Small intestine (tissue), 7 donors: ENCODE measurements at regions not wholly inside any gene's neighbourhood (a gene's known extent, or its start where the extent isn't known, plus 50 kb on each side); places are given as distances from the start of the nearest gene placed in this dataset.

ENCODE experiments used
- DNase-seq, 2 donors: peaks; one replicate each; pipeline versions ENCODE4 v3.0.0 to v3.0.0-alpha.2; 2013
- FAIRE-seq: peaks from 2 replicates; lab custom pipeline; 2012; peaks lifted over from hg19 to GRCh38; lab: Jason Lieb, UNC
- H3K27ac ChIP-seq, 3 donors: one replicate each; pipeline ENCODE4 v1.5.1; 2013; ENCODE audit warnings: low read length in 2 of 3, mild to moderate bottlenecking in 2 of 3, control low read depth in 1 of 3, inconsistent platforms in 1 of 3, low read depth in 1 of 3, moderate library complexity in 1 of 3
- H3K27me3 ChIP-seq, 3 donors: one replicate each; pipeline ENCODE4 v1.6.1; 2013; ENCODE audit warnings: low read length in 3 of 3, inconsistent platforms in 1 of 3; ENCODE audit not compliant: control insufficient read depth in 3 of 3, insufficient read depth in 3 of 3
- H3K36me3 ChIP-seq, 3 donors: one replicate each; pipeline ENCODE4 v1.6.1; 2013; ENCODE audit warnings: low read length in 3 of 3, inconsistent platforms in 1 of 3, low read depth in 1 of 3, mild to moderate bottlenecking in 1 of 3, moderate library complexity in 1 of 3; ENCODE audit not compliant: control insufficient read depth in 3 of 3, insufficient read depth in 2 of 3
- H3K4me1 ChIP-seq, 3 donors: one replicate each; pipeline ENCODE4 v1.6.1; 2013; ENCODE audit warnings: low read length in 2 of 3, inconsistent platforms in 1 of 3, low read depth in 1 of 3, mild to moderate bottlenecking in 1 of 3, moderate library complexity in 1 of 3; ENCODE audit not compliant: control insufficient read depth in 3 of 3, insufficient read depth in 2 of 3
- H3K4me3 ChIP-seq, 3 donors: one replicate each; pipeline ENCODE4 v1.5.1; 2013; ENCODE audit warnings: low read length in 3 of 3, control low read depth in 1 of 3, inconsistent platforms in 1 of 3, low read depth in 1 of 3, mild to moderate bottlenecking in 1 of 3, moderate library complexity in 1 of 3
- H3K9me3 ChIP-seq, 2 donors: one replicate each; pipeline ENCODE4 v1.6.1; 2013; ENCODE audit warnings: low read depth in 1 of 2, low read length in 1 of 2; ENCODE audit not compliant: control insufficient read depth in 2 of 2, insufficient read depth in 1 of 2
- WGBS, 3 donors: extraction: QIAGEN DNeasy Blood & Tissue Kit; methylation state at CpG; one replicate each; pipeline ENCODE4 v1.1.7; 2013; 5-methylcytosine and 5-hydroxymethylcytosine counted together
- donor health status: healthy with polysubstance abuse.
- donor health status: control.
- donor health status: control.
- donor health status: Bipolar disorder and iron deficiency.
- donor health status: healthy.

DNA sequence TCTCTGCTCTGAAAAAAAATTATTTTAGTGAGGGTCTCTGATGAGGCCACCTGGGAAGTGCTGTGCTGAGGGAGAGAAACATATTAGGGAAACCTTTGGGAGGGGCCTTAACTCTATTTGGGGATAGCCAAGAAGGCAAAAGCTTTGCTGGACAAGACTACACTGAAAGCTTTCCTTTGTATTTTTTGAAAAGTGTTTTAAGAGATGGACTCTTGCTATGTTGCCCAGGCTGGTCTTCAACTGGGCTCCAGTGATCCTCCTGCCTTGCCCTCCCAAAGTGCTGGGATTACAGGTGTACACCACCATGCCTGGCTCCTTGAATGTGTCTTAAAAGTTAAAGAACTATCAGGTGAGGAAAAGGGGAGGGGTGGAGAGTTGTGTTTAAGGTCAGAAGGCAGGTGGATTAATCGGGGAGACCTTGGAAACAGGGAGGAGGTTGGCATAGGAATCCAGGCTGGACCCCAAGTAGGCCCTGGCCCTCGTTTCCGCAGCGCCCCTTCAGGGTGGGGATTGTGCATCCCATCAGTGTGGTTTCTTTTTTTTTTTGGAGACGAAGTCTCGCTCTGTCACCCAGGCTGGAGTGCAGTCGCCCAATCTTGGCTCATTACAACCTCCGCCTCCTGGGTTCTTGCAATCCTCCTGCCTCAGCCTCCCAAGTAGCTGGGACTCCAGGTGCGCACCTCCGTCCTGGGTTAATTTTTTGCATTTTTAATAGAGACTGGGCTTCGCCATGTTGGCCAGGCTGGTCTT lies 92.1 kb downstream of the MYCN start:
- Histone ChIP-seq H3K27ac (no peak overlapping the region), H3K27me3 (no peaks in the 10 kb centered on the region), H3K9me3 (no peaks in the 10 kb centered on the region), H3K4me3 (no peak overlapping the region), H3K4me1 (no peaks in the 10 kb centered on the region), H3K36me3 (no peaks in the 10 kb centered on the region)
- FAIRE-seq (no peak), DNase-seq (no peak)
- WGBS, 3 donors, result 95 to 96% (median 96%) methylated on average over 11 of the region's 11 CpGs

GRCh38 chr2:16031848-16032159 lies 91.5 kb downstream of the MYCN start:
- 47 to 70% (median 61%) methylated on average over 8 of the region's 8 CpGs for WGBS, 3 donors
- Histone ChIP-seq H3K9me3 (no peaks in the 10 kb centered on the region), H3K27me3 (no peaks in the 10 kb centered on the region), H3K4me1 (no peaks in the 10 kb centered on the region), H3K27ac (no peak overlapping the region), H3K4me3 (no peak overlapping the region), H3K36me3 (no peaks in the 10 kb centered on the region)
- FAIRE-seq (no peak), DNase-seq (peak in 1 of 2 donors; percentile 27)

- FAIRE-seq, result no peak
- H3K36me3 ChIP-seq, result no peaks in the 10 kb centered on the region
- WGBS, 3 donors, result 74 to 79% (median 74%) methylated on average over 11 of the region's 11 CpGs
- no peaks in the 10 kb centered on the region for H3K4me1 ChIP-seq
- DNase-seq, result no peak
- H3K4me3 ChIP-seq, result no peak overlapping the region
- H3K27me3 ChIP-seq, result no peaks in the 10 kb centered on the region
- no peak overlapping the region for H3K27ac ChIP-seq
- H3K9me3 ChIP-seq, result no peaks in the 10 kb centered on the region
These were observed 90.9 kb downstream of the MYCN start for GRCh38 chr2:16031058-16031847.

- Histone ChIP-seq H3K4me1 (no peaks in the 10 kb centered on the region), H3K36me3 (no peaks in the 10 kb centered on the region), H3K27me3 (no peaks in the 10 kb centered on the region), H3K9me3 (no peaks in the 10 kb centered on the region), H3K4me3 (no peak overlapping the region), H3K27ac (no peak overlapping the region)
- DNase-seq (no peak), FAIRE-seq (no peak)
- 92 to 93% (median 93%) methylated on average over 24 of the region's 24 CpGs for WGBS, 3 donors
These were observed 90.1 kb downstream of the MYCN start for GRCh38 chr2:16030206-16031057.

DNA sequence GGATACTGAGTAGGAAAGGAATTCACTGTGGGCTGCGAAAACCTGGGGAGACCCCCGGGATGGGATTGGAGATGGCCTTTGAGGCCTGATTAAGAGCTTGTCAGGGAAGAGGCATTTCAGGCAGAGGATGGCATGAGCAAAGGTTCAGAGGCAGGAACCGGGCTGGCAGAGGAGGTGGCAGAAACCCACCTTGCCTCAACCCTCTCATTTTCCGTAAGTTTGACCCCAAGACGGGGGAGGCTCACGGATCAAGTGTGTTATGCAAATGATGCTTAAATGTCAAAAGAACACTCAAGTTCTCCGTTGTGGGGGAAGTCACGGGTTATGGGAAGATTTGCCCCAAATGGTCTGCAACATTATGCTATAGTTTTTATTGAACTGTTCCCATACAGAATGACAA lies 88.3 kb downstream of the MYCN start:
- H3K9me3 ChIP-seq, result no peaks in the 10 kb centered on the region
- no peaks in the 10 kb centered on the region for H3K27me3 ChIP-seq
- H3K36me3 ChIP-seq, result no peaks in the 10 kb centered on the region
- H3K27ac ChIP-seq, result no peak overlapping the region
- 81 to 91% (median 87%) methylated on average over 8 of the region's 8 CpGs for WGBS, 3 donors
- DNase-seq, result no peak
- H3K4me3 ChIP-seq, result no peak overlapping the region
- H3K4me1 ChIP-seq, result no peaks in the 10 kb centered on the region
- FAIRE-seq, result no peak

- DNase-seq (peak in 1 of 2 donors; percentile 36), FAIRE-seq (no peak)
- no peaks in the 10 kb centered on the region for H3K9me3 ChIP-seq
- H3K36me3 ChIP-seq, result no peaks in the 10 kb centered on the region
- 36 to 58% (median 46%) methylated on average over 8 of the region's 8 CpGs for WGBS, 3 donors
- no peaks in the 10 kb centered on the region for H3K27me3 ChIP-seq
- H3K4me3 ChIP-seq, result no peak overlapping the region
- no peak overlapping the region for H3K27ac ChIP-seq
- no peaks in the 10 kb centered on the region for H3K4me1 ChIP-seq
These were observed 86.6 kb downstream of the MYCN start for GRCh38 chr2:16026816-16027501.

GRCh38 chr2:16025876-16026640 lies 85.7 kb downstream of the MYCN start:
- H3K36me3 ChIP-seq, result no peaks in the 10 kb centered on the region
- 80 to 89% (median 88%) methylated on average over 17 of the region's 17 CpGs for WGBS, 3 donors
- DNase-seq (no peak), FAIRE-seq (no peak)
- no peaks in the 10 kb centered on the region for H3K27me3 ChIP-seq
- H3K9me3 ChIP-seq, result no peaks in the 10 kb centered on the region
- peaks cover 0 to 3% (median 0%) of the 10 kb centered on the region in 3 donors for H3K4me1 ChIP-seq
- H3K4me3 ChIP-seq, result no peak overlapping the region
- no peak overlapping the region for H3K27ac ChIP-seq
